OCI-LY3 (cell line): ENCODE measurements at regions not wholly inside any gene's neighbourhood (a gene's known extent, or its start where the extent isn't known, plus 50 kb on each side); places are given as distances from the start of the nearest gene placed in this dataset.

Experiments used
- CTCF ChIP-seq: fragments of 200-600, 300-600 bp; sonication (generic); IDR thresholded peaks from 2 replicates; pipeline ENCODE4 v1.5.1; 2014; ENCODE audit warnings: antibody characterized with exemption, low read length, low read depth
- EZH2phosphoT487 ChIP-seq: fragments of 200-600 bp; shearing (Covaris generic); IDR thresholded peaks from 2 replicates; pipeline ENCODE4 v1.6.1; 2018; ENCODE audit warnings: antibody characterized with exemption, mixed run types, low read depth

- TF ChIP-seq CTCF (no peak), EZH2phosphoT487 (no peak)
Measured at GRCh38 chr6:3529721-3530120, 72.9 kb upstream of the SLC22A23 start.
